Stomach (tissue), 4 donors: ENCODE measurements at regions not wholly inside any gene's neighbourhood (a gene's known extent, or its start where the extent isn't known, plus 50 kb on each side); places are given as distances from the start of the nearest gene placed in this dataset.

Experiments used
- POLR2A ChIP-seq, 4 donors: fragments of 450-650 bp; IDR thresholded peaks; one replicate each; pipeline ENCODE4 v1.6.1; 2016; ENCODE audit warnings: antibody characterized with exemption in 4 of 4, control low read depth in 2 of 4, mild to moderate bottlenecking in 1 of 4, moderate library complexity in 1 of 4
- TF ChIP-seq, protein P1 (sequence below), 7 experiments: fragments of 450-650 bp in 4 of 7; fragments of 200-600 bp in 3 of 7; sonication (generic) in 3 of 7; IDR thresholded peaks; one replicate each; pipeline ENCODE4 v1.5.1; 2016 to 2019; ENCODE audit warnings: antibody characterized with exemption in 7 of 7, control low read depth in 2 of 7, mild to moderate bottlenecking in 1 of 7

DNA sequence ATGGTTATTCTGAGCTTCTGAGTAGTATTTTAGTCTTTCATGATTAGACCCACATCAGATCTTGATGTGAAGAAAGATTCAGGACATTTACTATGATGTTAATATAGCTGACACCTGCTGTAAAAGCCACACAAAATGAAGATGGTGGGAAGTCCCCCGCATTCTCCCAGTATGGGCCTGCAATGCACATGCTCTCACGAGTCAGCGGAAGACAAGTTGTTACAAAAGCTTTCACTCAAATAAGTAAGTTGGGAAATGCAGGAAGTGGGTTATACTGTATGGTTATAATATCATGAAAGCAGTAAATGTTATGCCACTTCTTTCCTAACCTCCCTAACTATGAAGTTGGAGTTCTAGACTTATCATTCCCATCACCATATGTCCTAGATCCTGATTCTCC is 171.9 kb downstream of the KLF5 start:
- no peak for TF ChIP-seq POLR2A (IDR thresholded peaks at IDR 0.05)
- TF ChIP-seq, protein P1, sequence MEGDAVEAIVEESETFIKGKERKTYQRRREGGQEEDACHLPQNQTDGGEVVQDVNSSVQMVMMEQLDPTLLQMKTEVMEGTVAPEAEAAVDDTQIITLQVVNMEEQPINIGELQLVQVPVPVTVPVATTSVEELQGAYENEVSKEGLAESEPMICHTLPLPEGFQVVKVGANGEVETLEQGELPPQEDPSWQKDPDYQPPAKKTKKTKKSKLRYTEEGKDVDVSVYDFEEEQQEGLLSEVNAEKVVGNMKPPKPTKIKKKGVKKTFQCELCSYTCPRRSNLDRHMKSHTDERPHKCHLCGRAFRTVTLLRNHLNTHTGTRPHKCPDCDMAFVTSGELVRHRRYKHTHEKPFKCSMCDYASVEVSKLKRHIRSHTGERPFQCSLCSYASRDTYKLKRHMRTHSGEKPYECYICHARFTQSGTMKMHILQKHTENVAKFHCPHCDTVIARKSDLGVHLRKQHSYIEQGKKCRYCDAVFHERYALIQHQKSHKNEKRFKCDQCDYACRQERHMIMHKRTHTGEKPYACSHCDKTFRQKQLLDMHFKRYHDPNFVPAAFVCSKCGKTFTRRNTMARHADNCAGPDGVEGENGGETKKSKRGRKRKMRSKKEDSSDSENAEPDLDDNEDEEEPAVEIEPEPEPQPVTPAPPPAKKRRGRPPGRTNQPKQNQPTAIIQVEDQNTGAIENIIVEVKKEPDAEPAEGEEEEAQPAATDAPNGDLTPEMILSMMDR (IDR thresholded peaks at IDR 0.05), result no peak
